ENCODE measurements at regions not wholly inside any gene's neighbourhood (a gene's known extent, or its start where the extent isn't known, plus 50 kb on each side); places are given as distances from the start of the nearest gene placed in this dataset.

- no peak overlapping the region for H3K27ac ChIP-seq
- WGBS, 2 donors: 79 to 88% methylated on average over 2 of the region's 2 CpGs
- no peak for DNase-seq (ENCODE audit: low spot score in 2 of 2)
- no peak overlapping the region for H3K4me3 ChIP-seq
- H3K36me3 ChIP-seq: no peaks in the 10 kb centered on the region
- H3K4me1 ChIP-seq: no peaks in the 10 kb centered on the region
- no peak for TF ChIP-seq POLR2A (IDR thresholded peaks at IDR 0.05)
- TF ChIP-seq CTCF (IDR thresholded peaks at IDR 0.05): no peak
- TF ChIP-seq EP300 (IDR thresholded peaks at IDR 0.05): no peak
- no peaks in the 10 kb centered on the region for H3K9me3 ChIP-seq
- no peaks in the 10 kb centered on the region for H3K27me3 ChIP-seq
Observed at GRCh38 chr2:104452558-104452957, 401.4 kb upstream of the POU3F3 start.

- Histone ChIP-seq H3K27ac (no peak overlapping the region), H3K4me3 (no peak overlapping the region), H3K36me3 (no peaks in the 10 kb centered on the region), H3K4me1 (no peaks in the 10 kb centered on the region), H3K9me3 (no peaks in the 10 kb centered on the region), H3K27me3 (no peaks in the 10 kb centered on the region)
- 77 to 82% methylated on average over 2 of the region's 2 CpGs for WGBS, 2 donors
- no peak for TF ChIP-seq EP300 (IDR thresholded peaks at IDR 0.05)
- no peak for TF ChIP-seq POLR2A (IDR thresholded peaks at IDR 0.05)
- TF ChIP-seq CTCF (IDR thresholded peaks at IDR 0.05): no peak
- DNase-seq (ENCODE audit: low spot score in 2 of 2): no peak
Observed at GRCh38 chr2:104462731-104463130, 391.2 kb upstream of the POU3F3 start.

- TF ChIP-seq CTCF (IDR thresholded peaks at IDR 0.05) (no peak), EP300 (IDR thresholded peaks at IDR 0.05) (no peak), POLR2A (IDR thresholded peaks at IDR 0.05) (no peak)
- Histone ChIP-seq H3K4me3 (no peak overlapping the region), H3K9me3 (no peaks in the 10 kb centered on the region), H3K27ac (no peak overlapping the region), H3K36me3 (no peaks in the 10 kb centered on the region), H3K4me1 (no peaks in the 10 kb centered on the region), H3K27me3 (no peaks in the 10 kb centered on the region)
- 75 to 76% methylated on average over 4 of the region's 4 CpGs for WGBS, 2 donors
- DNase-seq (ENCODE audit: low spot score in 2 of 2): no peak
Observed at GRCh38 chr2:104465981-104466380, 387.9 kb upstream of the POU3F3 start.

DNA sequence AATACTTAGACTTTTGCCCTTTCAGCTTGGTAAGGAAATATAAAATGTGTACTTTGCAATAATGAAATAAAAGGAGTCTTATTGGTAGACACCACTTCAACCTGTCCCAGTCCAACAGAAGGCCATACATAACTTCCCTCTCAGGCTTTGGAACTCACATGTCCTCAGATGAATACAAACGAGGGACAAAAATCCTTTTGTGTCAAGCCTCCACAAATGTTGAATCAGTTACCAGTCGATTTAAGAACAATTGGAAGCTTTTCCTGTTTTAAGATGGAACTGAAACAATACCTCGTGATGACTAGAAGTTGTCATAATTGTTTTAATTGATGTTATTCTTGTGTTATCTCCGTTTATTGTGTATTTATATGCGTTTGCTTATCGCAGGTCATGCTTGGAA lies 385.1 kb upstream of the POU3F3 start:
- Histone ChIP-seq H3K36me3 (no peaks in the 10 kb centered on the region), H3K27me3 (no peaks in the 10 kb centered on the region), H3K9me3 (no peaks in the 10 kb centered on the region), H3K4me1 (no peaks in the 10 kb centered on the region), H3K27ac (no peak overlapping the region), H3K4me3 (no peak overlapping the region)
- DNase-seq (ENCODE audit: low spot score in 2 of 2): no peak
- TF ChIP-seq CTCF (IDR thresholded peaks at IDR 0.05) (no peak), POLR2A (IDR thresholded peaks at IDR 0.05) (no peak), EP300 (IDR thresholded peaks at IDR 0.05) (no peak)
- WGBS, 2 donors: 42 to 59% methylated on average over 6 of the region's 6 CpGs

DNA sequence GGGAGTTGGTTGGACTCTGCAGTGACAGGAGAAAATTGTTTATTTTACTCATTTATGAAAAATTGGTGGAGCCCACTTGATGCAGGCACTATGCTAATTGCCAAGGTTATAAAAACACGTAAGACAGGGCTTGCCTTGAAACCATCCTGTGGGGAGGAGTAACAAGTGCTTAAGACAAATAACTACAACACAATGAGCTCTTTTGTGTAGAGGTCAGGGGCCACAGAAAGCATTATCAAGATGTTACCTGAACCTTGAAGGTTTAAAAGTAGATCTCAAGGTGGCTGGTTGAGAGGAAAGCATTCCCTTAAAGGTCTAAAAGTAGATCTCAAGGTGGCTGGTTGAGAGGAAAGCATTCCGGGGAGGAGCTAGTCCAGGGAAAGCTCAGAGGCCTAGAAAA lies 381.8 kb upstream of the POU3F3 start:
- TF ChIP-seq EP300 (IDR thresholded peaks at IDR 0.05): no peak
- TF ChIP-seq POLR2A (IDR thresholded peaks at IDR 0.05): no peak
- TF ChIP-seq CTCF (IDR thresholded peaks at IDR 0.05): no peak
- no peaks in the 10 kb centered on the region for H3K27me3 ChIP-seq
- H3K27ac ChIP-seq: no peak overlapping the region
- 81 to 87% methylated on average over 2 of the region's 2 CpGs for WGBS, 2 donors
- no peaks in the 10 kb centered on the region for H3K36me3 ChIP-seq
- H3K4me3 ChIP-seq: no peak overlapping the region
- no peak for DNase-seq (ENCODE audit: low spot score in 2 of 2)
- no peaks in the 10 kb centered on the region for H3K4me1 ChIP-seq
- H3K9me3 ChIP-seq: no peaks in the 10 kb centered on the region
